RCC 7860 (cell line): ENCODE measurements at regions not wholly inside any gene's neighbourhood (a gene's known extent, or its start where the extent isn't known, plus 50 kb on each side); places are given as distances from the start of the nearest gene placed in this dataset.

Experiments used
- DNase-seq: peaks from one replicate; pipeline ENCODE4 v3.0.0-alpha.2; 2015; ENCODE audit warnings: low spot score
- FAIRE-seq: peaks from 2 replicates; lab custom pipeline; 2012; peaks lifted over from hg19 to GRCh38; lab: Jason Lieb, UNC

GRCh38 chr21:35265170-35265877 is 216.2 kb upstream of the RUNX1 start:
- DNase-seq: peak; percentile 97

GRCh38 chr21:35259457-35259856 is 210.4 kb upstream of the RUNX1 start:
- FAIRE-seq: no peak

More at GRCh38 chr21:35265170-35265877, 216.2 kb upstream of the RUNX1 start:
- FAIRE-seq: peak; percentile 89

GRCh38 chr21:35258521-35258920 is 209.4 kb upstream of the RUNX1 start:
- no peak for DNase-seq
- no peak for FAIRE-seq

More at GRCh38 chr21:35259457-35259856, 210.4 kb upstream of the RUNX1 start:
- no peak for DNase-seq

GRCh38 chr21:35257413-35257812 is 208.3 kb upstream of the RUNX1 start:
- DNase-seq: peak; percentile 80

GRCh38 chr21:35256468-35256988 is 207.4 kb upstream of the RUNX1 start:
- FAIRE-seq: peak; percentile 93
- DNase-seq: peak; percentile 94

More at GRCh38 chr21:35257413-35257812, 208.3 kb upstream of the RUNX1 start:
- FAIRE-seq: peak; percentile 94

GRCh38 chr21:35254765-35255138 is 205.7 kb upstream of the RUNX1 start:
- no peak for FAIRE-seq
- no peak for DNase-seq

- no peak for FAIRE-seq
- no peak for DNase-seq
Observed at GRCh38 chr21:35254006-35254764, 205.1 kb upstream of the RUNX1 start.

- no peak for FAIRE-seq
- DNase-seq: peak; percentile 32
Observed at GRCh38 chr21:35252831-35253230, 203.7 kb upstream of the RUNX1 start.

GRCh38 chr21:35249636-35250035 is 200.5 kb upstream of the RUNX1 start:
- DNase-seq (no peak), FAIRE-seq (no peak)

GRCh38 chr21:35245879-35246278 is 196.8 kb upstream of the RUNX1 start:
- FAIRE-seq (no peak), DNase-seq (no peak)

GRCh38 chr21:35244514-35244913 is 195.4 kb upstream of the RUNX1 start:
- DNase-seq: no peak
- no peak for FAIRE-seq

- no peak for FAIRE-seq
- DNase-seq: no peak
Observed at GRCh38 chr21:35243171-35243570, 194.1 kb upstream of the RUNX1 start.

- DNase-seq (no peak), FAIRE-seq (no peak)
Observed at GRCh38 chr21:35239811-35240219, 190.7 kb upstream of the RUNX1 start.

GRCh38 chr21:35238119-35238518 is 189.0 kb upstream of the RUNX1 start:
- FAIRE-seq (no peak), DNase-seq (no peak)

GRCh38 chr21:35237287-35237686 is 188.2 kb upstream of the RUNX1 start:
- no peak for DNase-seq
- FAIRE-seq: no peak

GRCh38 chr21:35236090-35236489 is 187.0 kb upstream of the RUNX1 start:
- FAIRE-seq (no peak), DNase-seq (no peak)

- DNase-seq (no peak), FAIRE-seq (no peak)
Observed at GRCh38 chr21:35234725-35235124, 185.6 kb upstream of the RUNX1 start.

- no peak for DNase-seq
- no peak for FAIRE-seq
Observed at GRCh38 chr21:35233756-35234155, 184.7 kb upstream of the RUNX1 start.

GRCh38 chr21:35232545-35233176 is 183.6 kb upstream of the RUNX1 start:
- FAIRE-seq (peak; percentile 95), DNase-seq (peak; percentile 80)

GRCh38 chr21:35231090-35231489 is 182.0 kb upstream of the RUNX1 start:
- FAIRE-seq: no peak

GRCh38 chr21:35229290-35229689 is 180.2 kb upstream of the RUNX1 start:
- FAIRE-seq: no peak
- DNase-seq: no peak

More at GRCh38 chr21:35231090-35231489, 182.0 kb upstream of the RUNX1 start:
- DNase-seq: peak; percentile 18
